Mucosa of descending colon (tissue), 3 donors: ENCODE measurements at regions not wholly inside any gene's neighbourhood (a gene's known extent, or its start where the extent isn't known, plus 50 kb on each side); places are given as distances from the start of the nearest gene placed in this dataset.
"Not testable (repeated sequence)": the region's sequence is repeated elsewhere in the genome, so short reads cannot be mapped to it uniquely, and the experiment has no call there.

Source experiments
- ATAC-seq: fragments of 200-7000 bp; cut with Tn5 transposase; one replicate; pipeline ENCODE4 v1.9.1; 2020; ENCODE audit warnings: mild to moderate bottlenecking, moderate library complexity
- DNase-seq, 3 donors: peaks; one replicate each; pipeline ENCODE4 v3.0.0-alpha.2; 2020
- H3K36me3 ChIP-seq: fragments of 200-600 bp; one replicate; pipeline ENCODE4 v1.8.0; 2021; ENCODE audit warnings: low read depth, mild to moderate bottlenecking
- H3K4me1 ChIP-seq: fragments of 200-600 bp; one replicate; pipeline ENCODE4 v1.8.0; 2021; ENCODE audit warnings: low read depth, mild to moderate bottlenecking
- H3K4me3 ChIP-seq: fragments of 200-600 bp; one replicate; pipeline ENCODE4 v1.8.0; 2021; ENCODE audit warnings: mild to moderate bottlenecking
- H3K9me3 ChIP-seq: fragments of 200-600 bp; one replicate; pipeline ENCODE4 v1.8.0; 2021; ENCODE audit warnings: mild to moderate bottlenecking
- intact Hi-C, 2 donors: fragments of 100-400 bp; cut with DNase I in 1 of 2; cut with micrococcal nuclease in 1 of 2; formaldehyde crosslinking; loops; one replicate each; pipeline versions ENCODE4 v1.11.0 to v1.11.1; 2022; cut with DNase I, micrococcal nuclease
- TF ChIP-seq, protein P1 (sequence below): fragments of 200-600 bp; IDR thresholded peaks from one replicate; pipeline ENCODE4 v1.8.0; 2022; ENCODE audit warnings: antibody characterized with exemption, mild to moderate bottlenecking
- donor health status: DM: no; HTN: no; CAD: no; lungs with moderate emphysema.
- donor health status: DM: no; HTN: no; CAD: no.
- donor health status: DM: no; HTN: yes; CAD: no.

DNA sequence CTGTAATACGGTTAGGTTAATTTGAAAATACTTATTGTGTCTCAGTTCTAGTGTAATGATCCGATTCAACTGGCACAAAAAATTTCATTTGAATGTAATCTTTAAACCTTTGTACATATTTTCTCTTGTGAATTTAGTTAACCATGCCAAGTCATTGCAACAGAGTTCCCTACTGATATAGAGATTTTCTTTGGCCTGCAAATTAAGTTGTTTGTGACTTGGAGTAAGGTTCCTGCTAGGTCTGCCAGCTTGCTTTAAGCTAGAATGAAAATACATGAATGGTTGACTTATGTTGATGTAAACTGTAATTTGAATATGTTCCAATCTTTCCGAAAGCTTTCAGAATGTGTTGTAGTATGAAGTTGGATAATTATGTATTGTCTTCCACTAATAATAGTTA lies 1004.1 kb upstream of the EDIL3 start:
- no peak for ATAC-seq
- no peaks in the 10 kb centered on the region for H3K4me1 ChIP-seq
- no peak overlapping the region for H3K4me3 ChIP-seq
- intact Hi-C loops = no loop called here
- H3K9me3 ChIP-seq = no peaks in the 10 kb centered on the region
- no peak for DNase-seq
- H3K36me3 ChIP-seq = no peaks in the 10 kb centered on the region
- TF ChIP-seq, protein P1, sequence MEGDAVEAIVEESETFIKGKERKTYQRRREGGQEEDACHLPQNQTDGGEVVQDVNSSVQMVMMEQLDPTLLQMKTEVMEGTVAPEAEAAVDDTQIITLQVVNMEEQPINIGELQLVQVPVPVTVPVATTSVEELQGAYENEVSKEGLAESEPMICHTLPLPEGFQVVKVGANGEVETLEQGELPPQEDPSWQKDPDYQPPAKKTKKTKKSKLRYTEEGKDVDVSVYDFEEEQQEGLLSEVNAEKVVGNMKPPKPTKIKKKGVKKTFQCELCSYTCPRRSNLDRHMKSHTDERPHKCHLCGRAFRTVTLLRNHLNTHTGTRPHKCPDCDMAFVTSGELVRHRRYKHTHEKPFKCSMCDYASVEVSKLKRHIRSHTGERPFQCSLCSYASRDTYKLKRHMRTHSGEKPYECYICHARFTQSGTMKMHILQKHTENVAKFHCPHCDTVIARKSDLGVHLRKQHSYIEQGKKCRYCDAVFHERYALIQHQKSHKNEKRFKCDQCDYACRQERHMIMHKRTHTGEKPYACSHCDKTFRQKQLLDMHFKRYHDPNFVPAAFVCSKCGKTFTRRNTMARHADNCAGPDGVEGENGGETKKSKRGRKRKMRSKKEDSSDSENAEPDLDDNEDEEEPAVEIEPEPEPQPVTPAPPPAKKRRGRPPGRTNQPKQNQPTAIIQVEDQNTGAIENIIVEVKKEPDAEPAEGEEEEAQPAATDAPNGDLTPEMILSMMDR = no peak

DNA sequence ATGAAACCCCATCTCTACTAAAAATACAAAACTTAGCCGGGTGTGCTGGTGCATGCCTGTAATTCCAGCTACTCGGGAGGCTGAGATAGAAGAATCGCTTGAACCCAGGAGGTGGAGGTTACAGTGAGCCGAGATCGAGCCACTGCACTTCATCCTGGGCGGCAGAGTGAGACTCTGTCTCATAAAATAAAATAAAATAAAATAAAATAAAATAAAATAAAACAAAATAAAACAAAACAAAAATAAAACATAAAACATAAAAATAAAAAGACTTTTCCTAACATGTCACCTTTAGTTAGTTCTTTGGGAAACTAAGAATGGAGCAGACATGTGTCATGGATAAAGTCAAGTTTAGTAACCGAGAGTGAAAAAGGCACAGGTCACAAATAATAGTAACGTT lies 1007.6 kb upstream of the EDIL3 start:
- H3K4me3 ChIP-seq, H3K36me3 ChIP-seq, DNase-seq, intact Hi-C loops, H3K9me3 ChIP-seq, ATAC-seq, H3K4me1 ChIP-seq: not testable (repeated sequence)

DNA sequence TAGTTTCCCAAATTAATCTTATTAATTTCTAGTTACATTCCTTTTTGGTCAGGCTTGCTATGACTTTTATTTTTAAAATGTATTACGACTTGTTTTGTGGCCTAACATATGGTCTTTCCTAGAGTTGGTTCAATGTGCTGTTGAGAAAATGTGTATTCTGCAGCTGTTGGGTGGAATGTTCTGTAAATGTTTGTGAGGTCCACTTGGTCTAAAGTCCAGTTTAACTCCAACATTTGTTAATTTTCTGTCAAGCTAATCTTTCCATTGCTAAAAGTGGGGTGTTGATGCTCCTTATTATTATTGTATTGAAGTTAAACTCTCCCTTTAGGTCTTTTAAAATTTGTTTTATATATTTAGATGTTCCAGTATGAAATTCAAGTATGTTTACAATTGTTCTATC lies 1010.8 kb upstream of the EDIL3 start:
- TF ChIP-seq, protein P1 = no peak
- ATAC-seq (no peak), DNase-seq (no peak)
- intact Hi-C loops = no loop called here
- Histone ChIP-seq H3K4me1 (no peaks in the 10 kb centered on the region), H3K36me3 (no peaks in the 10 kb centered on the region), H3K9me3 (no peaks in the 10 kb centered on the region), H3K4me3 (no peak overlapping the region)

DNA sequence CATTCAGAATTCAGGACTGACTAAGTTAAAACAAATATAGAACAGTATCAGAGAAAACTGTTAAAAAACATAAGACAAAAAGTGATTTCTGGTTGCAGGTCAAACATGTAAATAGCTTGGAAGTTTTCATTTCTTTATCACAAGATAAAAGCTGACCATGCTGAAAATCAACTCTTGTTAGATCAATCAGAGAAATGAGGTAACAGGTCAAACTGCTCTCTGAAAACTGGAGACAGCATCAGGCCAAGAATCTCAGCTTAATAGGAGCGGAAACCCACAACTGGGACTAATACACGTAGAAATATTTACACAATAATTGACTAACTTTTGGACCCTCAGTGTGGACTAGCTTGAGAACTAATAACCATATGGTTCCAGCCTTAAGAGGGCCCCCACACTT lies 1012.8 kb upstream of the EDIL3 start:
- ATAC-seq = no peak
- H3K4me3 ChIP-seq = no peak overlapping the region
- no peaks in the 10 kb centered on the region for H3K36me3 ChIP-seq
- intact Hi-C loops = no loop called here
- TF ChIP-seq, protein P1 = no peak
- no peaks in the 10 kb centered on the region for H3K4me1 ChIP-seq
- no peak for DNase-seq
- no peaks in the 10 kb centered on the region for H3K9me3 ChIP-seq

DNA sequence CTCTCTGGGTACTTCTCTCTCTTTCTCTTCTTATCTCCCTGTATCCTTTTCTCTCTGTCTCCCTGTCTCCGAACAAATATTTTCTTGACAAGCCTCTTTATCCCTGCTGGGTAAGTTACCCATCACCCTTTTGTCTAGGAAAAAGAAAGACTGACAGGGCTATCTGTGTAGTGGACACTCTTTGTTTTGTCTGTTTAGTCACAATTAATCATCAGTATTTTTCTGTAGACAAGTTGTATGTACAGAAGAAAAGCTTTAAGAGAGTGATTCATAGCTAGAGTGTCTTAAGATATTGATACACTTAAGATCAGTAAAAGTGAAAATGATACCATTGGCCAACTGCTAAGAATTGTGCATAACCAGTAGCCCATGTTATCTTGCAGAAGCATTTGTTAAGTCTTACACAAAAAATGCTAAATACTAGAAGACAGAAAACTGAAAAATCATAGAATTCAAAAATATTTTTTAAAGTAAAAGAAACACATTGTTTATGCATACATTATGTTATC lies 1043.8 kb upstream of the EDIL3 start:
- intact Hi-C loops = no loop called here
- H3K36me3 ChIP-seq = no peaks in the 10 kb centered on the region
- no peak for DNase-seq
- TF ChIP-seq, protein P1 = no peak
- H3K9me3 ChIP-seq = no peaks in the 10 kb centered on the region
- no peak for ATAC-seq
- H3K4me3 ChIP-seq = no peak overlapping the region
- H3K4me1 ChIP-seq = no peaks in the 10 kb centered on the region

DNA sequence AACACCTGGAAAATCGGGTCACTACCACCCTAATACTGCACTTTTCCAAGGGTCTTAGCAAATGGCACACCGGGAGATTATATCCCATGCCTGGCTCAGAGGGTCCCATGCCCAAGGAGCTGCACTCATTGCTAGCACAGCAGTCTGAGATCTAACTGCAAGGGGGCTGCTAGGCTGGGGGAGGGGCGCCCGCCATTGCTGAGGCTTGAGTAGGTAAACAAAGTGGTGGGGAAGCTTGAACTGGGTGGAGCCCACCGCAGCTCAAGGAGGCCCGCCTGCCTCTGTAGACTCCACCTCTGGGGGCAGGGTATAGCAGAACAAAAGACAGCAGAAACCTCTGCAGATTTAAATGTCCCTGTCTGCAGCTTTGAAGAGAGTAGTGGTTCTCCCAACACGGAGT lies 1047.0 kb upstream of the EDIL3 start:
- intact Hi-C loops, H3K9me3 ChIP-seq, H3K4me1 ChIP-seq, ATAC-seq, H3K36me3 ChIP-seq, DNase-seq, H3K4me3 ChIP-seq: not testable (repeated sequence)

DNA sequence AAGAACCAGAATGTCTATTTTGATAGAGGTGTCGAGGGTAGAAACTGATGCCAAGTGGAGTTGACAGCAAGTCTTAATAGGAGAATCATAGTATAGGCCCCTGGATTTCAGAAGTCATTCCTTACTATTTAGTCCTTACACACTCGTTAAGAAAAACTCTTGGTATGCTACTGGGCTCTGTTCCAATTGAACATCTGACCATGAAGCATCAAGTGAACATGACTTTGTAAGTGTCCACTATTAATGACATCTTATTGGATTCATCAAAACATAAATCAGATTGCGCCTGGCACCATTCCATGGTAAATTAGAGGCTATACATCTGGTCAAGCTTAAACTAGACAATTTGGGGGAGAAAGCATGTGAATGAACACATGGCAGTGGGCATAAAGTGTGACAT lies 1056.5 kb upstream of the EDIL3 start:
- DNase-seq = no peak
- intact Hi-C loops = no loop called here
- no peaks in the 10 kb centered on the region for H3K36me3 ChIP-seq
- ATAC-seq = no peak
- TF ChIP-seq, protein P1 = no peak
- no peaks in the 10 kb centered on the region for H3K4me1 ChIP-seq
- no peak overlapping the region for H3K4me3 ChIP-seq
- no peaks in the 10 kb centered on the region for H3K9me3 ChIP-seq
